NB4 (cell line): ENCODE measurements at regions not wholly inside any gene's neighbourhood (a gene's known extent, or its start where the extent isn't known, plus 50 kb on each side); places are given as distances from the start of the nearest gene placed in this dataset.

Experiments
- CTCF ChIP-seq: IDR thresholded peaks from one replicate; pipeline ENCODE4 v1.5.1; 2012; ENCODE audit warnings: low read depth, low read length
- MAX ChIP-seq: IDR thresholded peaks from 2 replicates; pipeline ENCODE4 v1.6.1; 2011; ENCODE audit warnings: low read depth, low read length
- MYC ChIP-seq: IDR thresholded peaks from 2 replicates; pipeline ENCODE4 v1.6.1; 2011; ENCODE audit warnings: low read depth, low read length
- POLR2A ChIP-seq: IDR thresholded peaks from 2 replicates; pipeline ENCODE4 v1.6.1; 2011; ENCODE audit warnings: mild to moderate bottlenecking; ENCODE audit not compliant: insufficient read length; ENCODE audit errors: extremely low read depth

GRCh38 chr6:137590684-137591083 lies 96.5 kb upstream of the OLIG3 start:
- no peak for TF ChIP-seq POLR2A
- TF ChIP-seq CTCF: no peak
- TF ChIP-seq MYC: no peak
- TF ChIP-seq MAX: no peak
